ENCODE measurements at regions not wholly inside any gene's neighbourhood (a gene's known extent, or its start where the extent isn't known, plus 50 kb on each side); places are given as distances from the start of the nearest gene placed in this dataset.
"Not testable (repeated sequence)": the region's sequence is repeated elsewhere in the genome, so short reads cannot be mapped to it uniquely, and the experiment has no call there.

DNA sequence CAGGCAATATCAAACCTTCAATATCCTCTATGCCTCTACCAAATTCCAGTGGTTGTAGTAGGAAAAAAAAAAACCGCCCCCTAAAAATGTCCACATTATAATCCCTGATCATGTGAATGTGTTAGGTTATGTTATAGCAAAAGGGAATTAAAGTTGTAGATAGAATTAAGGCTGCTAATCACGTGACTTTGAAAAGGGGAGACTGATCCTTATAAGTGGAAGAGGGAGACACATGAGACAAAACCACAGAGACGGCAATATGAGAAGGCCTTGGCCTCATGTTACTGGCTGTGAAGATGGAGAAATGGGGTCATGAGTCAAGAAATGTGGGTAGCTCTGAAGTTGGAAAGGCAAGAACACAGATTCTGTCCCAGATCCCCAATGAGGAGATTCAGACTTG, 1711.3 kb downstream of the KHDRBS2 start:
- DNase-seq (ENCODE audit: low read depth); H3K4me3 ChIP-seq (replicated peaks; ENCODE audit: low read depth, low read length): not testable (repeated sequence)

DNA sequence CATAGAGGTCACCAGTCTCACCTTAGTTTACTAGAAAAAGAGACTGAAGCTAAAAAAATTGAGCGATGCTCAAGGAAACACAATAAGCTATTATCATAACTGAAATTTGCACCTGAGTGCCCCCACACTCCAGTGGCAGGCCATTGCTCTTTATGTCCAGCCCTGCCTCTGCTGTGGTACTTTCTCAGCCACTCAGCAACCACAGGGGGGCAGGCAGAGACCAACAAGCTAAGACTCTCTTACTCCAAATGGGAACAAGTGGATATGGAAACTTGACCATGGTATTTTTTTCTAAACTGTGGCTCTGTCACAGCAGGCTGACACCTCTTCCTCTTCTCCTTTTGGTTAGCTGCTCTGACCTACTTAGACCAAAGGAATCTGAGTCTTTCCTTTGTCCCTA, 1713.4 kb downstream of the KHDRBS2 start:
- TF ChIP-seq, protein P1, sequence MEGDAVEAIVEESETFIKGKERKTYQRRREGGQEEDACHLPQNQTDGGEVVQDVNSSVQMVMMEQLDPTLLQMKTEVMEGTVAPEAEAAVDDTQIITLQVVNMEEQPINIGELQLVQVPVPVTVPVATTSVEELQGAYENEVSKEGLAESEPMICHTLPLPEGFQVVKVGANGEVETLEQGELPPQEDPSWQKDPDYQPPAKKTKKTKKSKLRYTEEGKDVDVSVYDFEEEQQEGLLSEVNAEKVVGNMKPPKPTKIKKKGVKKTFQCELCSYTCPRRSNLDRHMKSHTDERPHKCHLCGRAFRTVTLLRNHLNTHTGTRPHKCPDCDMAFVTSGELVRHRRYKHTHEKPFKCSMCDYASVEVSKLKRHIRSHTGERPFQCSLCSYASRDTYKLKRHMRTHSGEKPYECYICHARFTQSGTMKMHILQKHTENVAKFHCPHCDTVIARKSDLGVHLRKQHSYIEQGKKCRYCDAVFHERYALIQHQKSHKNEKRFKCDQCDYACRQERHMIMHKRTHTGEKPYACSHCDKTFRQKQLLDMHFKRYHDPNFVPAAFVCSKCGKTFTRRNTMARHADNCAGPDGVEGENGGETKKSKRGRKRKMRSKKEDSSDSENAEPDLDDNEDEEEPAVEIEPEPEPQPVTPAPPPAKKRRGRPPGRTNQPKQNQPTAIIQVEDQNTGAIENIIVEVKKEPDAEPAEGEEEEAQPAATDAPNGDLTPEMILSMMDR (IDR thresholded peaks at IDR 0.05; ENCODE audit: low read length, missing control alignments): peak; percentile 2
- not testable (repeated sequence) for H3K4me3 ChIP-seq (replicated peaks; ENCODE audit: low read depth, low read length)
- peak; percentile 1 for DNase-seq (ENCODE audit: low read depth)

DNA sequence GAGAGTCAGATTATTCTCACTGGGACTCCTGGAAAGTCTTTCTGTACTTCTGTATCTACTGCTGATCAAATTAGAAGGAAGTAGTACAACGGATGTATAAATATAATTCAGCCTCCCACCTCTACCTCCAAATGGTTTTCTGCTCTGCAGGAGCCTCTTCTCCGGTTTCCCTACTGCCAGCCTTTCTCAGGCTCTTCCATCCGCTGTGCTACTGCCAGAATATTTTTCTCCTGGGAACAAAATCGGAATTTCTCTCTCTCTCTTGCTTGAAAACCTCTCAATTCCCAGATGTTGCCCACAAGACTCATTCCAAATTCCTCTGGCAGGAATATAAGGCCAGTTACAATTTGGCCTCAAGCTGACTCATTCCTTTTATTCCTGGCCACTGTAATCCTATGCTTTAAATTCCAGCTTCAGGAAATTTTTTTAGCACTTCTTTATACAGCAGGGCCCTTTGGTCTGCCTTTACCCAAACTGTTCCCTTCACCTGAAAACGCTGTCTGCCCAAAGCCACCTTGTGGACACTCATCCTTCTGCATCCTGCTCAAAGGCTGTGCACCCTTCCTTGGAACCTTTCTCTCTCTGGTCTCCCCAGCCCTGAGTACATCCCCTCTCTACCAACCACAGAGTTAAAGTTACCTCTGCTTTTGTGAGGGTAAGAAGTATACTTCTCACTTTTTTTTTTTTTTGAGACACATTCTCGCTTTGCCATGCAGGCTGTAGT, 1714.6 kb downstream of the KHDRBS2 start:
- DNase-seq (ENCODE audit: low read depth): peak; percentile 22
- not testable (repeated sequence) for H3K4me3 ChIP-seq (replicated peaks; ENCODE audit: low read depth, low read length)

- not testable (repeated sequence) for DNase-seq (ENCODE audit: low read depth)
Observed at GRCh38 chr6:60570599-60570998, 1715.4 kb downstream of the KHDRBS2 start.

DNA sequence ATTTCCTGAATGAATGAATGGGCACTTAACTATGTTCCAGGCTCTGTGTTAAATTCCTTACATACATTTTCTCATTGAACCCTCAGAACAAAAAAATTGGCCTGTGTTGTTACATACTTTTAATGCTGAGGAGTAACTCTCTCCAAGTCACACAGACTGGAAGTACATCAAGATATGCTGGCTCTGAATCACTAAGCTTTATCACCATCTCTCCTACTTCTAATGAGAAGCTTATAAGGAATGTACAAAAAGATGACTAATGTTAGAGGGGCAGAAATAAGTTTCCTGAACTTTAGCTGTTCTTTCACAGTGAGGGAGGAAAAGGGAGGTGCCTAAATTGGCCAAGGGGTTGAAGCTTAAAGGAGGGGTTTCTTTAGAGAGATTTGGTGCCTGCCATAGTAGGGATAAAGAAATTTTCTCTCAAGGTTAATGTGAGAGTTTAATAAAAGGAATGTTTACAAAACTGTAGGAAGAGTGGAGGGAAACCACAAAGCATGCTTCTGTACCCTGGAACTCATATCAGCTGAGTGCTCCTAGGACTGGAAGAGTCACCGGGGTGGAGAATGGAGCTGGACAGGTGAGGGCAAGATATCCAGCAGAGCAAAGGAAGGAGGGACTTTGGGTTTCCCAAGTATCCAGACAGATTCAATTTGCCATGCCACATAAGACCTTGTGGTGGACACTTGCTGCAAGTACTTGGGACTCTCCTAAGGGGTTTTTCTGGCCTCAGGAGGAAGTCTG, 1718.4 kb downstream of the KHDRBS2 start:
- H3K4me3 ChIP-seq (replicated peaks; ENCODE audit: low read depth, low read length): not testable (repeated sequence)
- peak; percentile 45 for DNase-seq (ENCODE audit: low read depth)

More at GRCh38 chr6:60570599-60570998, 1715.4 kb downstream of the KHDRBS2 start:
- not testable (repeated sequence) for H3K4me3 ChIP-seq (replicated peaks; ENCODE audit: low read depth, low read length)

GRCh38 chr6:60566387-60566786, 1719.6 kb downstream of the KHDRBS2 start:
- H3K4me3 ChIP-seq (replicated peaks; ENCODE audit: low read depth, low read length); DNase-seq (ENCODE audit: low read depth): not testable (repeated sequence)

GRCh38 chr6:60559702-60560101, 1726.3 kb downstream of the KHDRBS2 start:
- not testable (repeated sequence) for H3K4me3 ChIP-seq (replicated peaks; ENCODE audit: low read depth, low read length); DNase-seq (ENCODE audit: low read depth)

- not testable (repeated sequence) for DNase-seq (ENCODE audit: low read depth); H3K4me3 ChIP-seq (replicated peaks; ENCODE audit: low read depth, low read length)
Observed at GRCh38 chr6:60547340-60547739, 1738.7 kb downstream of the KHDRBS2 start.

DNA sequence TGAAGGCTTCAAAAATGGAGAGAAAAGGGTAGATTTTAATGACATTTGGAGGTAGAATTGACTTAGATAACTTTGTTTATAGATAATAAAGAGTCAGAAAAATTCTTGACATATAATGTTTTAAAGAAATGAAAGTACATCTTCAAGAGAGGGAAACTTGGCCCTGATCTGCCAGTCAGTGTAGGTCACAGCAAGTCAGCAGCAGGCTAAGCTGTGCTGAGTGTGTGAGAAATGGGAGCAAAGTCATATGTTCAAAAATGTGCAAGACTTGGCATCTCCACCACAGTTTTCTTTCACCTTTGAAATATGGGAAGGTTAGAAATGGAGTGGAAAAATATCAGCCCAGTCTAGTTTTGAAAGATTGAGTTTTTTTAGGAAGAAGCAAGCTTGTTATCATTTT, 1761.3 kb downstream of the KHDRBS2 start:
- H3K4me3 ChIP-seq (replicated peaks; ENCODE audit: low read depth, low read length); DNase-seq (ENCODE audit: low read depth): not testable (repeated sequence)

GRCh38 chr6:60477747-60478146, 1808.3 kb downstream of the KHDRBS2 start:
- not testable (repeated sequence) for DNase-seq (ENCODE audit: low read depth); H3K4me3 ChIP-seq (replicated peaks; ENCODE audit: low read depth, low read length)

DNA sequence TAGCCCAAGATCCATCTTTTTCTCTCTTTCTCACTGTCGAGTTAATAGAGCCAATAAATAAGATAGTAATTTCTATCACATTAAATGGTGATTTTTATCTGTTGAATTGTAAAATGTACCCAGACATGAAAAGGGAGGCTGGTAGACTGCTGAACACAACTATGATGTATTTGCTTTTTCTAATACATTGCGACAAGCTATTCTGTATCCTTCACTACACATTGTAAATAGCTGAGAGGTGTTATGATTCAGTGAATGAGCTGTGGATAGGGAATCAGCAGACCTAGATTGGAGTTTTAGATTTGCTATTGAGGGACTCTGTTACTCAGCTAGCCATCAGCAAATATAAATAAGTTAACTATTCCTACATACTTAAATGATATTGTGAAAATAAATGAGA, 1812.2 kb downstream of the KHDRBS2 start:
- H3K4me3 ChIP-seq (replicated peaks; ENCODE audit: low read depth, low read length); DNase-seq (ENCODE audit: low read depth): not testable (repeated sequence)

DNA sequence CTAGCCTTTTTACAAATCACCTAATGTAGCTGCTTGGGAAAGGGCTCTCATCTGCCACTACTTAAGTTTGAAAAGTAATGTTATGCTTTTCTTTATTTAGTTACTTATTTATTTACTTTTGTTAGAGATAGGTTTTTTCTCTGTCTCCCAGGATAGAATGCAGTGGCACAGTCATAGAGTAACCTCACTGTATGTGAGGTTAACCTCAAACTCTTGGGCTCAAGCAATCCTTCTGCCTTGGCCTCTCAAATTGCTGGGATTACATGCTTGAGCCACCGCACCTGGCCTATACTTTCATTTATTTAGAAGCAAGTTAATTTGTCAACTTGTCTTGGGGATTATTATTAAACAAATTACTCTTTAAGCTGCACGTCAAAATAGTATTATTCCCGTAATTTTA, 1814.6 kb downstream of the KHDRBS2 start:
- H3K4me3 ChIP-seq (replicated peaks; ENCODE audit: low read depth, low read length); DNase-seq (ENCODE audit: low read depth): not testable (repeated sequence)

DNA sequence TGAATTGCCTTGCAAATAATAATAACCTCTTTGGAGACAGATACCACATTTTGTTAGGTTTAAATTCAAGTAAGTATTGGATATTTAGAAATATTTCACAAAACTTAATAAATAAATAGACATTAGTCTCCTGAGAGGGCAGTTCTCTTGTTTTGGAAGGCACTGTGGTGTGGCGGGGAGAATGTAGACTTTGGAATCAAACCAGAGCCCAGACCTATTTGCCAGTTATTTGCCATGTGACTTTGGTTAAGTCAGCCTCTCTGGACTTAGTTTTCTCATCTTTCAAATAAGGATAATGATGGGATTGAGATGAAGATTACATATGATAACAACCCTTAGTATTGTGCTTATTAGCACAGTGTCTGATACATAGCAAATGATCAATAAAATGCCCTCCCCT, 1835.6 kb downstream of the KHDRBS2 start:
- H3K4me3 ChIP-seq (replicated peaks; ENCODE audit: low read depth, low read length); DNase-seq (ENCODE audit: low read depth): not testable (repeated sequence)

- not testable (repeated sequence) for H3K4me3 ChIP-seq (replicated peaks; ENCODE audit: low read depth, low read length); DNase-seq (ENCODE audit: low read depth)
Observed at GRCh38 chr6:60444532-60444931, 1841.5 kb downstream of the KHDRBS2 start.

- DNase-seq (ENCODE audit: low read depth); H3K4me3 ChIP-seq (replicated peaks; ENCODE audit: low read depth, low read length): not testable (repeated sequence)
Observed at GRCh38 chr6:60439709-60440108, 1846.3 kb downstream of the KHDRBS2 start.

DNA sequence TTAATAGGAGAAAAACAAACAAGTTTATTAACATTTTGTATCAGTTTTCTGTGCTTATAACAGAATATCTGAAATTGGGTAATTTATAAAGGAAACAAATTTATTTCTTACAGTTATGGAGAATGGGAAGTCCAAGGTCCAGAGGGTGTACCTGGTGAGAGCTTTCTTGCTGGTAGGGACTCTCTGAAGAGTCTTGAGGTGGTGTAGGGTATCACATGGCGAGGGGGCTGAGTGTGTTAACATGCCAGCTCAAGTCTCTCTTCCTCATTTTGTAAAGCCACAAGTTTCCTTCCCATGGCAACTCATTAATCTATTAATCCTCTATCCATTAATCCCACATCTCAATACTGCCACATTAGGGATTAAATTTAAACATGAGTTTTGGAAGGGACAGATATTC, 1863.3 kb downstream of the KHDRBS2 start:
- DNase-seq (ENCODE audit: low read depth); H3K4me3 ChIP-seq (replicated peaks; ENCODE audit: low read depth, low read length): not testable (repeated sequence)

- not testable (repeated sequence) for H3K4me3 ChIP-seq (replicated peaks; ENCODE audit: low read depth, low read length); DNase-seq (ENCODE audit: low read depth)
Observed at GRCh38 chr6:60416118-60416517, 1869.9 kb downstream of the KHDRBS2 start.

GRCh38 chr6:60408747-60409146, 1877.3 kb downstream of the KHDRBS2 start:
- H3K4me3 ChIP-seq (replicated peaks; ENCODE audit: low read depth, low read length); DNase-seq (ENCODE audit: low read depth): not testable (repeated sequence)

Measured in fibroblast of pulmonary artery (primary cell).